ENCODE measurements at regions not wholly inside any gene's neighbourhood (a gene's known extent, or its start where the extent isn't known, plus 50 kb on each side); places are given as distances from the start of the nearest gene placed in this dataset.

GRCh38 chr12:84704856-84705255, 207.7 kb downstream of the SLC6A15 start (continued):
- no peak for TF ChIP-seq SCRT1 (tag by site-specific recombination; IDR thresholded peaks at IDR 0.05; ENCODE audit: borderline replicate concordance)
- TF ChIP-seq PRDM6 (tag by site-specific recombination; IDR thresholded peaks at IDR 0.05), result no peak
- no peak for TF ChIP-seq ZNF664 (tag by site-specific recombination; IDR thresholded peaks at IDR 0.05)
- TF ChIP-seq ZNF610 (tag by site-specific recombination; IDR thresholded peaks at IDR 0.05; ENCODE audit: borderline replicate concordance), result no peak

- H3K9me3 ChIP-seq (ENCODE audit: control insufficient read depth, insufficient read depth, low read depth, low read length), result no peaks in the 10 kb centered on the region
- H3K4me1 ChIP-seq (ENCODE audit: control insufficient read depth, insufficient read depth, low read length), result no peaks in the 10 kb centered on the region
- ChIA-PET CTCF (no interaction called here), POLR2A (no interaction called here)
- no peaks in the 10 kb centered on the region for H3K36me3 ChIP-seq (ENCODE audit: control insufficient read depth in 2 of 2, insufficient read depth in 1 of 2, low read length in 2 of 2)
- TF ChIP-seq MYNN (tag by site-specific recombination; IDR thresholded peaks at IDR 0.05; ENCODE audit: borderline replicate concordance) (no peak), EGR2 (tag by site-specific recombination; IDR thresholded peaks at IDR 0.05; ENCODE audit: low read depth) (no peak), ZNF660 (tag by site-specific recombination; IDR thresholded peaks at IDR 0.05) (no peak)
- no peak overlapping the region for H3K4me3 ChIP-seq (ENCODE audit: low read depth, low read length)
- no peak overlapping the region for H3K27ac ChIP-seq (ENCODE audit: extremely low read depth, low read depth, low read length)
These were observed 210.6 kb downstream of the SLC6A15 start for GRCh38 chr12:84702001-84702400.

GRCh38 chr12:84701041-84701440, 211.6 kb downstream of the SLC6A15 start:
- Histone ChIP-seq H3K9me3 (ENCODE audit: control insufficient read depth, insufficient read depth, low read depth, low read length) (no peaks in the 10 kb centered on the region), H3K36me3 (ENCODE audit: control insufficient read depth in 2 of 2, insufficient read depth in 1 of 2, low read length in 2 of 2) (no peaks in the 10 kb centered on the region), H3K4me3 (ENCODE audit: low read depth, low read length) (no peak overlapping the region), H3K27ac (ENCODE audit: extremely low read depth, low read depth, low read length) (no peak overlapping the region), H3K4me1 (ENCODE audit: control insufficient read depth, insufficient read depth, low read length) (no peaks in the 10 kb centered on the region)
- POLR2A ChIA-PET, result no interaction called here
- CTCF ChIA-PET, result interaction anchor here (0.8 kb wide), 1 partner anchor 10 kb away, joined by 3 read pairs; no protein-coding TSS in a partner anchor
- no peak for TF ChIP-seq ZBTB44 (tag by site-specific recombination; IDR thresholded peaks at IDR 0.05)
- TF ChIP-seq ZNF2 (tag by site-specific recombination; IDR thresholded peaks at IDR 0.05), result no peak
- no peak for TF ChIP-seq ZSCAN16 (tag by site-specific recombination; IDR thresholded peaks at IDR 0.05)
- no peak for TF ChIP-seq ZSCAN5A (tag by site-specific recombination; IDR thresholded peaks at IDR 0.05)
- no peak for TF ChIP-seq ZSCAN4 (tag by site-specific recombination; IDR thresholded peaks at IDR 0.05)
- no peak for TF ChIP-seq ZNF704 (tag by site-specific recombination; IDR thresholded peaks at IDR 0.05)
- no peak for TF ChIP-seq ZNF747 (tag by site-specific recombination; IDR thresholded peaks at IDR 0.05)
- no peak for TF ChIP-seq ZNF449 (tag by site-specific recombination; IDR thresholded peaks at IDR 0.05)
- TF ChIP-seq ZNF776 (tag by site-specific recombination; IDR thresholded peaks at IDR 0.05; ENCODE audit: borderline replicate concordance), result no peak
- no peak for TF ChIP-seq ZFP41 (tag by site-specific recombination; IDR thresholded peaks at IDR 0.05; ENCODE audit: borderline replicate concordance)
- TF ChIP-seq ZNF354C (tag by site-specific recombination; IDR thresholded peaks at IDR 0.05; ENCODE audit: borderline replicate concordance, low read depth), result no peak
- TF ChIP-seq PRDM6 (tag by site-specific recombination; IDR thresholded peaks at IDR 0.05), result no peak
- TF ChIP-seq ZNF521 (tag by site-specific recombination; IDR thresholded peaks at IDR 0.05), result no peak
- TF ChIP-seq ZNF132 (tag by site-specific recombination; IDR thresholded peaks at IDR 0.05; ENCODE audit: borderline replicate concordance), result no peak
